WTC11 (cell line): ENCODE measurements at regions not wholly inside any gene's neighbourhood (a gene's known extent, or its start where the extent isn't known, plus 50 kb on each side); places are given as distances from the start of the nearest gene placed in this dataset.

Experiments
- ATAC-seq: fragments of 200-7000 bp; cut with Tn5 transposase; 2 replicates; pipeline ENCODE4 v1.10.0; 2021; ENCODE audit warnings: mild to moderate bottlenecking, moderate library complexity
- CTCF ChIA-PET: fragments of 300-600 bp; sonication (Branson Sonifier 250); formaldehyde crosslinking; loops from one replicate; lab custom pipeline; 2021; ENCODE audit warnings: antibody characterized with exemption; lab: Charles Lee
- POLR2A ChIA-PET: fragments of 350-600 bp; sonication (Branson Sonifier 250); formaldehyde crosslinking; loops from one replicate; lab custom pipeline; 2021; ENCODE audit warnings: antibody characterized with exemption; lab: Charles Lee
- DNase-seq: peaks from one replicate; pipeline ENCODE4 v3.0.0; 2021; ENCODE audit warnings: low spot score
- H3K27ac Mint-ChIP-seq: 2 replicates; pipeline ENCODE4 v1.8.0; 2021; ENCODE audit warnings: mixed read lengths
- H3K27me3 Mint-ChIP-seq: 2 replicates; pipeline ENCODE4 v1.8.0; 2021; ENCODE audit warnings: low read depth, mild to moderate bottlenecking, moderate library complexity, mixed read lengths
- H3K36me3 Mint-ChIP-seq: 2 replicates; pipeline ENCODE4 v1.8.0; 2021; ENCODE audit warnings: mixed read lengths
- H3K4me1 Mint-ChIP-seq: 2 replicates; pipeline ENCODE4 v1.8.0; 2022; ENCODE audit warnings: mixed read lengths
- H3K4me3 Mint-ChIP-seq: 2 replicates; pipeline ENCODE4 v1.8.0; 2021; ENCODE audit warnings: mild to moderate bottlenecking, moderate library complexity, mixed read lengths
- H3K9me3 Mint-ChIP-seq: 2 replicates; pipeline ENCODE4 v1.8.0; 2021; ENCODE audit warnings: mixed read lengths
- ETV6 ChIP-seq: sonication (generic); formaldehyde crosslinking; IDR thresholded peaks from 2 replicates; pipeline ENCODE4 v1.8.1; 2022; ENCODE audit warnings: mild to moderate bottlenecking, missing genetic modification reagents
- FOXP1 ChIP-seq: sonication (generic); formaldehyde crosslinking; IDR thresholded peaks from 2 replicates; pipeline ENCODE4 v1.8.0; 2022; ENCODE audit warnings: missing genetic modification reagents, mild to moderate bottlenecking, moderate library complexity, borderline replicate concordance
- JUN ChIP-seq: sonication (generic); formaldehyde crosslinking; IDR thresholded peaks from 2 replicates; pipeline ENCODE4 v1.8.0; 2023; ENCODE audit warnings: mild to moderate bottlenecking, missing genetic modification reagents
- NFYB ChIP-seq: sonication (generic); formaldehyde crosslinking; conservative IDR thresholded peaks from 2 replicates; pipeline ENCODE4 v1.8.0; 2022; ENCODE audit warnings: low read depth, missing genetic modification reagents
- OVOL2 ChIP-seq: fragments of 250-450 bp; sonication (Bioruptor Pico); IDR thresholded peaks from 2 replicates; pipeline ENCODE4 v1.9.0; 2021; ENCODE audit warnings: mild to moderate bottlenecking, borderline replicate concordance
- PRRX2 ChIP-seq: fragments of 250-450 bp; sonication (Bioruptor Pico); IDR thresholded peaks from 2 replicates; pipeline ENCODE4 v1.8.0; 2021; ENCODE audit warnings: mild to moderate bottlenecking
- TCF7 ChIP-seq: sonication (generic); formaldehyde crosslinking; IDR thresholded peaks from 2 replicates; pipeline ENCODE4 v1.8.0; 2022; ENCODE audit warnings: mild to moderate bottlenecking, low read depth, missing genetic modification reagents, moderate library complexity
- ZBTB21 ChIP-seq: sonication (generic); formaldehyde crosslinking; IDR thresholded peaks from 2 replicates; pipeline ENCODE4 v1.8.1; 2023; ENCODE audit warnings: mild to moderate bottlenecking, missing genetic modification reagents, borderline replicate concordance
- ZNF671 ChIP-seq: fragments of 250-450 bp; sonication (Bioruptor Pico); IDR thresholded peaks from 2 replicates; pipeline ENCODE4 v1.8.0; 2021; ENCODE audit warnings: mild to moderate bottlenecking
- TF ChIP-seq, protein P1 (sequence below): sonication (generic); formaldehyde crosslinking; IDR thresholded peaks from 2 replicates; pipeline ENCODE4 v1.8.0; 2023; ENCODE audit warnings: missing genetic modification reagents, mild to moderate bottlenecking, borderline replicate concordance
- TF ChIP-seq, protein P2 (sequence below): fragments of 250-450 bp; sonication (Bioruptor Pico); IDR thresholded peaks from 2 replicates; pipeline ENCODE4 v1.9.0; 2021; ENCODE audit warnings: mild to moderate bottlenecking
- TF ChIP-seq, protein P3 (sequence below): fragments of 200-600 bp; IDR thresholded peaks from 2 replicates; pipeline ENCODE4 v1.8.0; 2022; ENCODE audit warnings: antibody characterized with exemption
- TF ChIP-seq, protein P4 (sequence below): sonication (generic); formaldehyde crosslinking; IDR thresholded peaks from 2 replicates; pipeline ENCODE4 v1.8.1; 2022; ENCODE audit warnings: low read depth, mild to moderate bottlenecking, moderate library complexity, missing genetic modification reagents, borderline replicate concordance
- TF ChIP-seq, protein P5 (sequence below): sonication (generic); formaldehyde crosslinking; IDR thresholded peaks from 2 replicates; pipeline ENCODE4 v1.8.1; 2023; ENCODE audit warnings: mild to moderate bottlenecking, missing genetic modification reagents, borderline replicate concordance
- TF ChIP-seq, protein P6 (sequence below): sonication (generic); formaldehyde crosslinking; conservative IDR thresholded peaks from 2 replicates; pipeline ENCODE4 v1.8.1; 2023; ENCODE audit warnings: mild to moderate bottlenecking, low read depth, missing genetic modification reagents, moderate library complexity
- TF ChIP-seq, protein P7 (sequence below): fragments of 250-450 bp; sonication (Bioruptor Pico); IDR thresholded peaks from 2 replicates; pipeline ENCODE4 v2.1.2; 2022; ENCODE audit warnings: mild to moderate bottlenecking, moderate library complexity

DNA sequence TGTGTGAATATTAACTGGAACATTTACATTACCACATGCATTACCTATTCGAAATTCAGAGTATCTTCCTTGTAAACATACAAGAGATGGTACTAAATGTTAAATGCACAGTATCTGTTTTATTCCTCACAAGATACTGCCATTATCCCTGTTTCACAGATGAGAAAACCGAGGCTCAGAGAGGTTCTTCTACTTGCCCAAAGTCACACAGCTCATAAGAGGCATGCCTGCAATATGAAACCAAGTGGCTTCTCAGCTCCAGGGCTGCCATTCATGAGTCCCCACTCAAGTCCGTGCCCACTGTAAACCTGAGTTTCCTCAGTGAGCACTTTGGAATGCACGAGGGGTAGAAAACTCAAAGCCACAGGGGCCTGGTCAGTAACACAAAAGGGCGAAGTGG lies 55.0 kb upstream of the FABP6 start (continued):
- no peak for TF ChIP-seq ZBTB21 (CRISPR knock-in tag)
- TF ChIP-seq ZNF671: no peak
- TF ChIP-seq, protein P1, sequence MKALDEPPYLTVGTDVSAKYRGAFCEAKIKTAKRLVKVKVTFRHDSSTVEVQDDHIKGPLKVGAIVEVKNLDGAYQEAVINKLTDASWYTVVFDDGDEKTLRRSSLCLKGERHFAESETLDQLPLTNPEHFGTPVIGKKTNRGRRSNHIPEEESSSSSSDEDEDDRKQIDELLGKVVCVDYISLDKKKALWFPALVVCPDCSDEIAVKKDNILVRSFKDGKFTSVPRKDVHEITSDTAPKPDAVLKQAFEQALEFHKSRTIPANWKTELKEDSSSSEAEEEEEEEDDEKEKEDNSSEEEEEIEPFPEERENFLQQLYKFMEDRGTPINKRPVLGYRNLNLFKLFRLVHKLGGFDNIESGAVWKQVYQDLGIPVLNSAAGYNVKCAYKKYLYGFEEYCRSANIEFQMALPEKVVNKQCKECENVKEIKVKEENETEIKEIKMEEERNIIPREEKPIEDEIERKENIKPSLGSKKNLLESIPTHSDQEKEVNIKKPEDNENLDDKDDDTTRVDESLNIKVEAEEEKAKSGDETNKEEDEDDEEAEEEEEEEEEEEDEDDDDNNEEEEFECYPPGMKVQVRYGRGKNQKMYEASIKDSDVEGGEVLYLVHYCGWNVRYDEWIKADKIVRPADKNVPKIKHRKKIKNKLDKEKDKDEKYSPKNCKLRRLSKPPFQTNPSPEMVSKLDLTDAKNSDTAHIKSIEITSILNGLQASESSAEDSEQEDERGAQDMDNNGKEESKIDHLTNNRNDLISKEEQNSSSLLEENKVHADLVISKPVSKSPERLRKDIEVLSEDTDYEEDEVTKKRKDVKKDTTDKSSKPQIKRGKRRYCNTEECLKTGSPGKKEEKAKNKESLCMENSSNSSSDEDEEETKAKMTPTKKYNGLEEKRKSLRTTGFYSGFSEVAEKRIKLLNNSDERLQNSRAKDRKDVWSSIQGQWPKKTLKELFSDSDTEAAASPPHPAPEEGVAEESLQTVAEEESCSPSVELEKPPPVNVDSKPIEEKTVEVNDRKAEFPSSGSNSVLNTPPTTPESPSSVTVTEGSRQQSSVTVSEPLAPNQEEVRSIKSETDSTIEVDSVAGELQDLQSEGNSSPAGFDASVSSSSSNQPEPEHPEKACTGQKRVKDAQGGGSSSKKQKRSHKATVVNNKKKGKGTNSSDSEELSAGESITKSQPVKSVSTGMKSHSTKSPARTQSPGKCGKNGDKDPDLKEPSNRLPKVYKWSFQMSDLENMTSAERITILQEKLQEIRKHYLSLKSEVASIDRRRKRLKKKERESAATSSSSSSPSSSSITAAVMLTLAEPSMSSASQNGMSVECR (CRISPR knock-in tag): no peak
- TF ChIP-seq, protein P2, sequence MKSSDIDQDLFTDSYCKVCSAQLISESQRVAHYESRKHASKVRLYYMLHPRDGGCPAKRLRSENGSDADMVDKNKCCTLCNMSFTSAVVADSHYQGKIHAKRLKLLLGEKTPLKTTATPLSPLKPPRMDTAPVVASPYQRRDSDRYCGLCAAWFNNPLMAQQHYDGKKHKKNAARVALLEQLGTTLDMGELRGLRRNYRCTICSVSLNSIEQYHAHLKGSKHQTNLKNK (CRISPR knock-in tag): no peak
- TF ChIP-seq, protein P3, sequence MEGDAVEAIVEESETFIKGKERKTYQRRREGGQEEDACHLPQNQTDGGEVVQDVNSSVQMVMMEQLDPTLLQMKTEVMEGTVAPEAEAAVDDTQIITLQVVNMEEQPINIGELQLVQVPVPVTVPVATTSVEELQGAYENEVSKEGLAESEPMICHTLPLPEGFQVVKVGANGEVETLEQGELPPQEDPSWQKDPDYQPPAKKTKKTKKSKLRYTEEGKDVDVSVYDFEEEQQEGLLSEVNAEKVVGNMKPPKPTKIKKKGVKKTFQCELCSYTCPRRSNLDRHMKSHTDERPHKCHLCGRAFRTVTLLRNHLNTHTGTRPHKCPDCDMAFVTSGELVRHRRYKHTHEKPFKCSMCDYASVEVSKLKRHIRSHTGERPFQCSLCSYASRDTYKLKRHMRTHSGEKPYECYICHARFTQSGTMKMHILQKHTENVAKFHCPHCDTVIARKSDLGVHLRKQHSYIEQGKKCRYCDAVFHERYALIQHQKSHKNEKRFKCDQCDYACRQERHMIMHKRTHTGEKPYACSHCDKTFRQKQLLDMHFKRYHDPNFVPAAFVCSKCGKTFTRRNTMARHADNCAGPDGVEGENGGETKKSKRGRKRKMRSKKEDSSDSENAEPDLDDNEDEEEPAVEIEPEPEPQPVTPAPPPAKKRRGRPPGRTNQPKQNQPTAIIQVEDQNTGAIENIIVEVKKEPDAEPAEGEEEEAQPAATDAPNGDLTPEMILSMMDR: no peak
- TF ChIP-seq, protein P4, sequence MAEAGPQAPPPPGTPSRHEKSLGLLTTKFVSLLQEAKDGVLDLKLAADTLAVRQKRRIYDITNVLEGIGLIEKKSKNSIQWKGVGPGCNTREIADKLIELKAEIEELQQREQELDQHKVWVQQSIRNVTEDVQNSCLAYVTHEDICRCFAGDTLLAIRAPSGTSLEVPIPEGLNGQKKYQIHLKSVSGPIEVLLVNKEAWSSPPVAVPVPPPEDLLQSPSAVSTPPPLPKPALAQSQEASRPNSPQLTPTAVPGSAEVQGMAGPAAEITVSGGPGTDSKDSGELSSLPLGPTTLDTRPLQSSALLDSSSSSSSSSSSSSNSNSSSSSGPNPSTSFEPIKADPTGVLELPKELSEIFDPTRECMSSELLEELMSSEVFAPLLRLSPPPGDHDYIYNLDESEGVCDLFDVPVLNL (CRISPR knock-in tag): no peak
- TF ChIP-seq NFYB: no peak

DNA sequence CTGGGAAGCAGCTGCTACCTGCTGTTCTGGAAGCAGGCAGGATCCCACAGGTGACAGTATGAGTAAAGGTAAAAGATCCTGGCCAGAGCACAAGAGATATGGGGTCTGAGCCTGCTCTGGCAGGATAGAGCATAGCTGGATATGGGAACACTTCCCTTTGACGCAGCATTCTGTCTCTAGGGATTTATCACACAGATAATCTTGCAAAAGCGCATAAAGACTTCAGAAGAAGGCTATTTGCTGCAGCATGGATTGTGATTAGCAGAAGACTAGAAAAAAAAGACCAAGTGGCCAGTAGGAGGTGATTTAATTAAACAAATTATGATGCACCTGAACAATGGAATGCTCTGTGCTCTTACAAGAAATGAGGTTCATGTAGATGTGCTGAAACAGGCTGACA lies 52.4 kb upstream of the PWWP2A start:
- CTCF ChIA-PET: no interaction called here
- no peak for DNase-seq
- ATAC-seq: no peak
- Mint-ChIP-seq H3K4me1 (peaks cover 58% of the 10 kb centered on the region), H3K9me3 (no peaks in the 10 kb centered on the region), H3K27me3 (no peaks in the 10 kb centered on the region), H3K4me3 (no peak overlapping the region), H3K27ac (no peak overlapping the region), H3K36me3 (no peaks in the 10 kb centered on the region)
- TF ChIP-seq, protein P5, sequence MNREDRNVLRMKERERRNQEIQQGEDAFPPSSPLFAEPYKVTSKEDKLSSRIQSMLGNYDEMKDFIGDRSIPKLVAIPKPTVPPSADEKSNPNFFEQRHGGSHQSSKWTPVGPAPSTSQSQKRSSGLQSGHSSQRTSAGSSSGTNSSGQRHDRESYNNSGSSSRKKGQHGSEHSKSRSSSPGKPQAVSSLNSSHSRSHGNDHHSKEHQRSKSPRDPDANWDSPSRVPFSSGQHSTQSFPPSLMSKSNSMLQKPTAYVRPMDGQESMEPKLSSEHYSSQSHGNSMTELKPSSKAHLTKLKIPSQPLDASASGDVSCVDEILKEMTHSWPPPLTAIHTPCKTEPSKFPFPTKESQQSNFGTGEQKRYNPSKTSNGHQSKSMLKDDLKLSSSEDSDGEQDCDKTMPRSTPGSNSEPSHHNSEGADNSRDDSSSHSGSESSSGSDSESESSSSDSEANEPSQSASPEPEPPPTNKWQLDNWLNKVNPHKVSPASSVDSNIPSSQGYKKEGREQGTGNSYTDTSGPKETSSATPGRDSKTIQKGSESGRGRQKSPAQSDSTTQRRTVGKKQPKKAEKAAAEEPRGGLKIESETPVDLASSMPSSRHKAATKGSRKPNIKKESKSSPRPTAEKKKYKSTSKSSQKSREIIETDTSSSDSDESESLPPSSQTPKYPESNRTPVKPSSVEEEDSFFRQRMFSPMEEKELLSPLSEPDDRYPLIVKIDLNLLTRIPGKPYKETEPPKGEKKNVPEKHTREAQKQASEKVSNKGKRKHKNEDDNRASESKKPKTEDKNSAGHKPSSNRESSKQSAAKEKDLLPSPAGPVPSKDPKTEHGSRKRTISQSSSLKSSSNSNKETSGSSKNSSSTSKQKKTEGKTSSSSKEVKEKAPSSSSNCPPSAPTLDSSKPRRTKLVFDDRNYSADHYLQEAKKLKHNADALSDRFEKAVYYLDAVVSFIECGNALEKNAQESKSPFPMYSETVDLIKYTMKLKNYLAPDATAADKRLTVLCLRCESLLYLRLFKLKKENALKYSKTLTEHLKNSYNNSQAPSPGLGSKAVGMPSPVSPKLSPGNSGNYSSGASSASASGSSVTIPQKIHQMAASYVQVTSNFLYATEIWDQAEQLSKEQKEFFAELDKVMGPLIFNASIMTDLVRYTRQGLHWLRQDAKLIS (CRISPR knock-in tag): no peak
- TF ChIP-seq PRRX2 (CRISPR knock-in tag) (no peak), ETV6 (no peak), OVOL2 (CRISPR knock-in tag) (no peak), JUN (CRISPR knock-in tag) (no peak), NFYB (no peak), TCF7 (CRISPR knock-in tag) (no peak), FOXP1 (CRISPR knock-in tag) (no peak)
- TF ChIP-seq, protein P6, sequence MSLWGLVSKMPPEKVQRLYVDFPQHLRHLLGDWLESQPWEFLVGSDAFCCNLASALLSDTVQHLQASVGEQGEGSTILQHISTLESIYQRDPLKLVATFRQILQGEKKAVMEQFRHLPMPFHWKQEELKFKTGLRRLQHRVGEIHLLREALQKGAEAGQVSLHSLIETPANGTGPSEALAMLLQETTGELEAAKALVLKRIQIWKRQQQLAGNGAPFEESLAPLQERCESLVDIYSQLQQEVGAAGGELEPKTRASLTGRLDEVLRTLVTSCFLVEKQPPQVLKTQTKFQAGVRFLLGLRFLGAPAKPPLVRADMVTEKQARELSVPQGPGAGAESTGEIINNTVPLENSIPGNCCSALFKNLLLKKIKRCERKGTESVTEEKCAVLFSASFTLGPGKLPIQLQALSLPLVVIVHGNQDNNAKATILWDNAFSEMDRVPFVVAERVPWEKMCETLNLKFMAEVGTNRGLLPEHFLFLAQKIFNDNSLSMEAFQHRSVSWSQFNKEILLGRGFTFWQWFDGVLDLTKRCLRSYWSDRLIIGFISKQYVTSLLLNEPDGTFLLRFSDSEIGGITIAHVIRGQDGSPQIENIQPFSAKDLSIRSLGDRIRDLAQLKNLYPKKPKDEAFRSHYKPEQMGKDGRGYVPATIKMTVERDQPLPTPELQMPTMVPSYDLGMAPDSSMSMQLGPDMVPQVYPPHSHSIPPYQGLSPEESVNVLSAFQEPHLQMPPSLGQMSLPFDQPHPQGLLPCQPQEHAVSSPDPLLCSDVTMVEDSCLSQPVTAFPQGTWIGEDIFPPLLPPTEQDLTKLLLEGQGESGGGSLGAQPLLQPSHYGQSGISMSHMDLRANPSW: no peak
- TF ChIP-seq, protein P7, sequence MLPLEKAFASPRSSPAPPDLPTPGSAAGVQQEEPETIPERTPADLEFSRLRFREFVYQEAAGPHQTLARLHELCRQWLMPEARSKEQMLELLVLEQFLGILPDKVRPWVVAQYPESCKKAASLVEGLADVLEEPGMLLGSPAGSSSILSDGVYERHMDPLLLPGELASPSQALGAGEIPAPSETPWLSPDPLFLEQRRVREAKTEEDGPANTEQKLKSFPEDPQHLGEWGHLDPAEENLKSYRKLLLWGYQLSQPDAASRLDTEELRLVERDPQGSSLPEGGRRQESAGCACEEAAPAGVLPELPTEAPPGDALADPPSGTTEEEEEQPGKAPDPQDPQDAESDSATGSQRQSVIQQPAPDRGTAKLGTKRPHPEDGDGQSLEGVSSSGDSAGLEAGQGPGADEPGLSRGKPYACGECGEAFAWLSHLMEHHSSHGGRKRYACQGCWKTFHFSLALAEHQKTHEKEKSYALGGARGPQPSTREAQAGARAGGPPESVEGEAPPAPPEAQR (CRISPR knock-in tag): no peak
- POLR2A ChIA-PET: no interaction called here
